ENCODE measurements at regions not wholly inside any gene's neighbourhood (a gene's known extent, or its start where the extent isn't known, plus 50 kb on each side); places are given as distances from the start of the nearest gene placed in this dataset.
"Not testable (repeated sequence)": the region's sequence is repeated elsewhere in the genome, so short reads cannot be mapped to it uniquely, and the experiment has no call there.

DNA sequence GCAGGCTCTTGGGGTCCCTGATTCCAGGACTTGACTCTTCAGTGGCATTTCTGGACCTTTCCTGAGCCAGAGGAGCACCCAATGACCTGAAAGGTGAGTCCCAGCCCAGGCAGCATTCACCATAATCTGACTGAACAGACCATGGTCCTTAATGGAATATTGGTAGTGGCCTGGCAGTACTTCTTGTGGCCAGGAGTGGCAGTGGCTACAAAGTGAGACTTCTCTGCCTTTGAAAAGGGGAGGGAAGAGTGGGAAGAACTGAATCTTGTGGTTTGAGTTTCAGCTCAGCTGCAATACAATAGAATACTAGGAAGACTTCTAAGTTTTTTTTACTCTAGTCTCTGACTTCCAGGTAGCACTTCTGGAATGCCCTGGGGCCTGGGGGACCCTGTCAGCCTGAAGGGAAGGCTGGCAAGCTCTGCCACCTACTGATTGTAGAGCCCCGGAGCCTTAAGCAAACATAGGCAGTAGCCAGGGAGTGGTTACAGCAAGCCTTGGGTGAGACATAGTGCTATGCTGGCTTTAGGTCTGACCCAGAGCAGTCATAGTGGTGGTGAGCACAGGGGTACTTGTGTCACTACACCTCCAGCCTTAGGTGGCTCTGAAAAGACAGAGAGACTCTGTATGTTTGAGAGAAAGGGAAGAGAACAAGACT is 674.2 kb upstream of the MANEA start:
- H3K27ac ChIP-seq: no peak overlapping the region

DNA sequence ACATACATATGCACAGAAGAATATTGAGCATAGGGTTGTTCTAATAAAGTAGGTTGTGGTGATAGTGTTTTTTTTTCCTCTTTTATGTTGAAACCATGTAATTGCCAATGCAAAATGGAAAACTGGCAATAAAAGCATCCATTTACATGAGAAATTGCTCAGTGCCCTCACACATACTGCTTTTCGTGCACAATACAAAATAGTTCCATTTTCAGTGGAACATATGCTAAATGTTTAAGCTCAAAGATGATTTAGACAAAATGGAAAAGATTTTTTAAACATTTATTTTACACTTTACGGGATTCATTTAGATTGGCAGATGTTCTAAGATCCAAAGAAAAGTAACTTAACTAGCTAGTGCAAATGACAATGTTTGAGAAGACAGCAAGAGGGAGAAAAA is 678.1 kb upstream of the MANEA start:
- no peak overlapping the region for H3K27ac ChIP-seq
- TF ChIP-seq, protein P1, sequence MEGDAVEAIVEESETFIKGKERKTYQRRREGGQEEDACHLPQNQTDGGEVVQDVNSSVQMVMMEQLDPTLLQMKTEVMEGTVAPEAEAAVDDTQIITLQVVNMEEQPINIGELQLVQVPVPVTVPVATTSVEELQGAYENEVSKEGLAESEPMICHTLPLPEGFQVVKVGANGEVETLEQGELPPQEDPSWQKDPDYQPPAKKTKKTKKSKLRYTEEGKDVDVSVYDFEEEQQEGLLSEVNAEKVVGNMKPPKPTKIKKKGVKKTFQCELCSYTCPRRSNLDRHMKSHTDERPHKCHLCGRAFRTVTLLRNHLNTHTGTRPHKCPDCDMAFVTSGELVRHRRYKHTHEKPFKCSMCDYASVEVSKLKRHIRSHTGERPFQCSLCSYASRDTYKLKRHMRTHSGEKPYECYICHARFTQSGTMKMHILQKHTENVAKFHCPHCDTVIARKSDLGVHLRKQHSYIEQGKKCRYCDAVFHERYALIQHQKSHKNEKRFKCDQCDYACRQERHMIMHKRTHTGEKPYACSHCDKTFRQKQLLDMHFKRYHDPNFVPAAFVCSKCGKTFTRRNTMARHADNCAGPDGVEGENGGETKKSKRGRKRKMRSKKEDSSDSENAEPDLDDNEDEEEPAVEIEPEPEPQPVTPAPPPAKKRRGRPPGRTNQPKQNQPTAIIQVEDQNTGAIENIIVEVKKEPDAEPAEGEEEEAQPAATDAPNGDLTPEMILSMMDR (conservative IDR thresholded peaks at IDR 0.05): no peak
- TF ChIP-seq ZFX (IDR thresholded peaks at IDR 0.05): no peak

More for the DNA sequence above, 674.2 kb upstream of the MANEA start:
- no peak for TF ChIP-seq ZFX (IDR thresholded peaks at IDR 0.05)
- TF ChIP-seq, protein P1 (conservative IDR thresholded peaks at IDR 0.05): no peak

DNA sequence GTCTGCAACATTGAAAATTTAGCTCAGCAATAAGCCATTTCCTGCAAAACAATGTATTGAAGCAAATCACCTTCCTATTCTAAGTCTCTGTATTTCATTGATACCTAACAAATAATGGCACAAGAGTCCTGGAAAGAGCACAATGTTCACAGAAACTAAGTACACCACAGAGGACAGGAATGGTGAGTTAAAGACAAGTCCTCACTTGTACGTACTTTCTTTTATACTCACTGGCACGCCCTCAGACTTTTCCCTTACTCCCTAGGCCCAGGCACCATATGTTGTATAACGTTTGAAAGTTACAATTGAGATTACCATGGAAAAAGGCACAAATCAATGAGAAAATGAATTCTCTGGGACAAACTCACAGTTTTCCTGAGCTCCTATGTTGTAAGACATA is 683.0 kb upstream of the MANEA start:
- H3K27ac ChIP-seq: no peak overlapping the region
- TF ChIP-seq, protein P1 (conservative IDR thresholded peaks at IDR 0.05): no peak
- no peak for TF ChIP-seq ZFX (IDR thresholded peaks at IDR 0.05)

DNA sequence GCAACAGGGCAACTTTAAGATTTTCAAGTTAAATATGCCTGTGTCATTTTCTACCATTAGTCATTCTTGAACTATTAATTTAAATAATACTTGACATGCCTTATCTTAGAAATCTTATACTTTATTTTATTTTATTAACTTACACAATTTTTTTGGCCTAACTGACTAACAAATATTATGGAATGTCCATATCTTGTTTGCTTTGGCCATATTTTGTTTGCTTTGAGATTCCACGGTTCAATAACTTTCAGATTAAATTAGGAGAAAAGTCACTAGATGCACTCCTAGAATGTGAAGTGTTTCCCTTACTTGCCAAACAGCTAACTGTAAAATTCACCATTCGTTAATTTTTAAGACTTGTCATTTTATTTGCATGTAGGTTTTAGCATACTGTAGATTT is 684.0 kb upstream of the MANEA start:
- TF ChIP-seq, protein P1 (conservative IDR thresholded peaks at IDR 0.05): no peak
- no peak for TF ChIP-seq ZFX (IDR thresholded peaks at IDR 0.05)
- no peak overlapping the region for H3K27ac ChIP-seq

DNA sequence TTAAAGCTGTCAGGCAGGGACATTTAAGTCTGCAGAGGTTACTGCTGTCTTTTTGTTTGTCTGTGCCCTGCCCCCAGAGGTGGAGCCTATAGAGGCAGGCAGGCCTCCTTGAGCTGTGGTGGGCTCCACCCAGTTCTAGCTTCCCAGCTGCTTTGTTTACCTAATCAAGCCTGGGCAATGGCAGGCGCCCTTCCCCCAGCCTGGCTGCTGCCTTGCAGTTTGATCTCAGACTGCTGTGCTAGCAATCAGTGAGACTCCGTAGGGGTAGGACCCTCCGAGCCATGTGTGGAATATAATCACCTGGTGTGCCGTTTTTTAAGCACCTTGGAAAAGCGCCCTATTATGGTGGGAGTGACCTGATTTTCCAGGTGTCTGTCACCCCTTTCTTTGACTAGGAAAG is 703.5 kb upstream of the MANEA start:
- H3K27ac ChIP-seq: not testable (repeated sequence)

DNA sequence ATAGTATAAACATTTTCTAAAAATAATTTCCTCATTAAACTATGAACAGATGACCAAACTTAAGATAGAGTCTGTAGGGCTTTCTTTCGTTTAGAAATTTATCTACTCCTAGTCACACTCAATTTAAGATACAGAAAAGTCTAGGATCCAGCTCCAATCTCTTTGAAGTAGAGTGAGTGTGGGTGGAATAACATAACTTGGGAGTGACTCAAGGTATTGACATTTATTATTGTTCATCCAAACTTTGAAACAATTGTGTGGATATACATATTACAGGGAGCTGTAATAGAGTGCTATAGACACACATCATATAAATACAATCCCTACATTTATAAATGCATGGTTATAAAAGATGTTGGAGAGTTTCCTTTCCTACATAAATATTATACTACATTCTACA is 715.2 kb upstream of the MANEA start:
- TF ChIP-seq, protein P1 (conservative IDR thresholded peaks at IDR 0.05): no peak
- TF ChIP-seq ZFX (IDR thresholded peaks at IDR 0.05): no peak
- no peak overlapping the region for H3K27ac ChIP-seq

DNA sequence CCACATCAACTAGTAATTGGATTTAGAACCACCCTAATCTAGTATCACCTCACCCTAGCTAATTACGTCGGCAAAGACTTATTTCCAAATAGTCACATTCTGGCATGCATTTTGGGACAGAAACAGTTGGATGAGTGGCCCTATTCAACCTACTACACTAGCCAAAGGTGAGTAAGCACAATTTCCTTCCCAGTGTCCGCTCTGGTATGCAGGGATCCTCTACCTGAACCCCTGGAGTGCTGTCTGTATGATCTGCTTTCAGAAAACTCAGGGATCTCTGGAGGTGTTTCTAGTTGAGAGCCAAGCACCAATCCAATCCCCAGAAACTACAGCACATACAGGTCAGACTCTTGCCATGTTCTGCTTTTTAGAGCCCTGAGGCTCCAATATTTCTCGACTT is 717.4 kb upstream of the MANEA start:
- TF ChIP-seq, protein P1 (conservative IDR thresholded peaks at IDR 0.05): no peak
- no peak for TF ChIP-seq ZFX (IDR thresholded peaks at IDR 0.05)
- no peak overlapping the region for H3K27ac ChIP-seq

DNA sequence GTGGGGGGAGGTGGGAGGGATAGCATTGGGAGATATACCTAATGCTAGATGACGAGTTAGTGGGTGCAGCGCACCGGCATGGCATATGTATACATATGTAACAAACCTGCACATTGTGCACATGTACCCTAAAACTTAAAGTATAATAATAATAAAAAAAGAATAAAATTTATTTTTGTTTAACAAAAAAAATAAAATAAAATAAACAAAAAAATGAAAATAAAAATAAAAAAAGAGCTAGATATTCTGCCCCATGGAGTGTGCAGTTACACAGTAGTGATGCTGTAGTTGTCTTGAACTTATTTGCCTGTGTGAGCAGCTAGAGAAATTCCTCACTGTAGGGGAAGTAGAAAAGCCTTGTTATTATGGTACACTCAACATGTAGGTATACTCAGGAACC is 720.3 kb upstream of the MANEA start:
- not testable (repeated sequence) for H3K27ac ChIP-seq

DNA sequence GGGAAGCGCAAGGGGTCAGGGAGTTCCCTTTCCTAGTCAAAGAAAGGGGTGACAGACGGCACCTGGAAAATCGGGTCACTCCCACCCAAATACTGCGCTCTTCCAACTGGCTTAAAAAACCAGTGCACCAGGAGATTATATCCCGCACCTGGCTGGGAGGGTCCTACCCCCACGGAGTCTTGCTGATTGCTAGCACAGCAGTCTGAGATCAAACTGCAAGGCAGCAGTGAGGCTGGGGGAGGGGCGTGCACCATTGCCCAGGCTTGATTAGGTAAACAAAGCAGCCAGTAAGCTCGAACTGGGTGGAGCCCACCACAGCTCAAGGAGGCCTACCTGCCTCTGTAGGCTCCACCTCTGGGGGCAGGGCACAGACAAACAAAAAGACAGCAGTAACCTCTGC is 726.0 kb upstream of the MANEA start:
- not testable (repeated sequence) for H3K27ac ChIP-seq
